ENCODE measurements at regions not wholly inside any gene's neighbourhood (a gene's known extent, or its start where the extent isn't known, plus 50 kb on each side); places are given as distances from the start of the nearest gene placed in this dataset.

- H3K56ac ChIP-seq (ENCODE audit: insufficient read length, low read depth, low read length): no peak overlapping the region
These were observed 55.9 kb upstream of the TSPAN2 start for GRCh38 chr1:115145226-115145625.

More at GRCh38 chr1:115145226-115145625, 55.9 kb upstream of the TSPAN2 start:
- Histone ChIP-seq H2AFZ (ENCODE audit: low read length) (no peak overlapping the region), H4K8ac (replicated peaks; ENCODE audit: insufficient read length, low read depth, low read length) (no peak overlapping the region), H2BK15ac (ENCODE audit: low read depth, low read length) (no peak overlapping the region), H3K23me2 (ENCODE audit: insufficient read length, low read depth, low read length, poor library complexity, severe bottlenecking) (no peaks in the 10 kb centered on the region), H3K9me3 (ENCODE audit: control insufficient read depth, low read depth, low read length) (no peaks in the 10 kb centered on the region), H3K27me3 (ENCODE audit: insufficient read depth, low read length) (no peaks in the 10 kb centered on the region), H4K91ac (ENCODE audit: insufficient read length, low read depth, low read length) (no peak overlapping the region), H3K23ac (ENCODE audit: insufficient read length, low read depth, low read length) (no peak overlapping the region), H3T11ph (ENCODE audit: low read length) (no peak overlapping the region), H2BK5ac (ENCODE audit: insufficient read length, low read length) (no peak overlapping the region), H2AK5ac (ENCODE audit: insufficient read length, low read length) (no peak overlapping the region), H3K18ac (ENCODE audit: insufficient read length, low read depth, low read length) (no peak overlapping the region), H3K4ac (ENCODE audit: low read depth, low read length) (no peak overlapping the region), H3K79me1 (ENCODE audit: insufficient read depth, low read depth, low read length, poor library complexity, severe bottlenecking) (no peaks in the 10 kb centered on the region), H2BK12ac (ENCODE audit: insufficient read length, low read depth, low read length) (no peak overlapping the region), H3K79me2 (ENCODE audit: insufficient read depth, low read length) (no peaks in the 10 kb centered on the region), H3K4me2 (ENCODE audit: insufficient read depth, insufficient read length, low read length) (no peak overlapping the region), H3K4me1 (ENCODE audit: insufficient read depth, low read length) (no peaks in the 10 kb centered on the region), H4K20me1 (ENCODE audit: control insufficient read depth, insufficient read depth, insufficient read length) (no peaks in the 10 kb centered on the region), H3K27ac (ENCODE audit: insufficient read length, low read depth, low read length) (no peak overlapping the region), H3K14ac (ENCODE audit: insufficient read depth, low read length) (no peak overlapping the region), H2BK20ac (ENCODE audit: low read depth, low read length, poor library complexity, severe bottlenecking) (no peak overlapping the region), H3K9ac (ENCODE audit: extremely low read depth, insufficient read length, low read length) (no peak overlapping the region), H4K5ac (ENCODE audit: insufficient read length, low read depth, low read length) (no peak overlapping the region), H2BK120ac (ENCODE audit: low read depth, low read length, poor library complexity, severe bottlenecking) (no peak overlapping the region)
- Mint-ChIP-seq H3K4me1 (peaks cover 4 to 7% of the 10 kb centered on the region in 2 experiments), H3K27ac (no peak overlapping the region), H3K36me3 (ENCODE audit: insufficient read depth in 1 of 3, low read depth in 3 of 3) (no peaks in the 10 kb centered on the region), H3K4me3 (no peak overlapping the region), H3K9me3 (no peaks in the 10 kb centered on the region), H3K27me3 (ENCODE audit: low read depth) (peaks cover 8% of the 10 kb centered on the region)
- no peak for DNase-seq
- WGBS (ENCODE audit: extremely low coverage, insufficient read length, low lambda C conversion rate): no CpG with 5 or more reads among the region's 1 CpG
- TF ChIP-seq, protein P1, sequence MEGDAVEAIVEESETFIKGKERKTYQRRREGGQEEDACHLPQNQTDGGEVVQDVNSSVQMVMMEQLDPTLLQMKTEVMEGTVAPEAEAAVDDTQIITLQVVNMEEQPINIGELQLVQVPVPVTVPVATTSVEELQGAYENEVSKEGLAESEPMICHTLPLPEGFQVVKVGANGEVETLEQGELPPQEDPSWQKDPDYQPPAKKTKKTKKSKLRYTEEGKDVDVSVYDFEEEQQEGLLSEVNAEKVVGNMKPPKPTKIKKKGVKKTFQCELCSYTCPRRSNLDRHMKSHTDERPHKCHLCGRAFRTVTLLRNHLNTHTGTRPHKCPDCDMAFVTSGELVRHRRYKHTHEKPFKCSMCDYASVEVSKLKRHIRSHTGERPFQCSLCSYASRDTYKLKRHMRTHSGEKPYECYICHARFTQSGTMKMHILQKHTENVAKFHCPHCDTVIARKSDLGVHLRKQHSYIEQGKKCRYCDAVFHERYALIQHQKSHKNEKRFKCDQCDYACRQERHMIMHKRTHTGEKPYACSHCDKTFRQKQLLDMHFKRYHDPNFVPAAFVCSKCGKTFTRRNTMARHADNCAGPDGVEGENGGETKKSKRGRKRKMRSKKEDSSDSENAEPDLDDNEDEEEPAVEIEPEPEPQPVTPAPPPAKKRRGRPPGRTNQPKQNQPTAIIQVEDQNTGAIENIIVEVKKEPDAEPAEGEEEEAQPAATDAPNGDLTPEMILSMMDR (conservative IDR thresholded peaks at IDR 0.05): no peak
